SK-N-MC (cell line): ENCODE measurements at regions not wholly inside any gene's neighbourhood (a gene's known extent, or its start where the extent isn't known, plus 50 kb on each side); places are given as distances from the start of the nearest gene placed in this dataset.

ENCODE experiments used
- EZH2 ChIP-seq: fragments of 200-600 bp; sonication (generic); IDR thresholded peaks from one replicate; pipeline ENCODE4 v1.6.1; 2017; ENCODE audit warnings: antibody characterized with exemption
- POLR2AphosphoS5 ChIP-seq: IDR thresholded peaks from 2 replicates; pipeline ENCODE4 v1.6.1; 2012; ENCODE audit warnings: mild to moderate bottlenecking, low read depth, low read length, borderline replicate concordance

DNA sequence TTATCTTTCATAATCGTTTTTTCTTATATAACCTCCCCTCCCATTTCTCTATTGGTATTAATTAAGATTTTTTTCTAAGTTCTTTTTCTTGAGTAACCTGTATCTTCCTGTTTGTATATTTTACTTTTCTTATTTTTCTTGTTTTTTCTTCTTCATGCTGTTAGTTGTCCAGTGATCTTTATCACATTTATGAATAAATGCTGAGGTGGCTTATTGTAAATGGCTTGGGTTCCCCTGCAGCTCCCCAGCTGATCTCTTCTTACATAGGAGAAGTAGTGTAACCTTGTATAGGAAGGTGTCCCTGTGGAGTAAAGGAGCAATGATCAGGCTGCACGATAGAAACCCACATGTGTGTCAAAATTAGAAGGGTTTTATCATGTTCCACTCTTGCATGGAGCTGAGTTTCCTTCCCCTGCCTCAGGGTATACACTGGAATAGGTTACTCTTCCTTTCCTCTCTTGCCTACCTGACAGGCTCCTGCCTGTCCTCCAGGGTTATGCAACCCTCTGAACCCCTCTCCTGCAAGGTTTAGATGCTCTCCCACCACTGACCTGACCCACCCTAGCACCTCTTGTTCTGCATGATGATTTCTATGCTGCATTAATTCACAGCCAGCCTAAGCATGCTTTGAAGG is 334.8 kb upstream of the RGS6 start:
- no peak for TF ChIP-seq POLR2AphosphoS5
- TF ChIP-seq EZH2, result no peak
